HG03565 (cell line): ENCODE measurements at regions not wholly inside any gene's neighbourhood (a gene's known extent, or its start where the extent isn't known, plus 50 kb on each side); places are given as distances from the start of the nearest gene placed in this dataset.

Experiments
- ATAC-seq: cut with Tn5 transposase; IDR thresholded peaks from one replicate; pipeline ENCODE4 v1.9.1; 2021; ENCODE audit warnings: mild to moderate bottlenecking, moderate library complexity; ENCODE audit not compliant: unreplicated experiment

GRCh38 chr13:104365430-104365829 is 1299.2 kb upstream of the SLC10A2 start:
- ATAC-seq = no peak

- ATAC-seq = no peak
Observed at GRCh38 chr13:104357672-104358354, 1291.6 kb upstream of the SLC10A2 start.

GRCh38 chr13:104357174-104357573 is 1291.0 kb upstream of the SLC10A2 start:
- ATAC-seq = no peak

GRCh38 chr13:104355041-104355670 is 1288.9 kb upstream of the SLC10A2 start:
- ATAC-seq = no peak

GRCh38 chr13:104327211-104327610 is 1261.0 kb upstream of the SLC10A2 start:
- no peak for ATAC-seq

GRCh38 chr13:104326523-104326922 is 1260.3 kb upstream of the SLC10A2 start:
- ATAC-seq = no peak

- no peak for ATAC-seq
Observed at GRCh38 chr13:104321756-104322155, 1255.5 kb upstream of the SLC10A2 start.

- no peak for ATAC-seq
Observed at GRCh38 chr13:104320446-104320845, 1254.2 kb upstream of the SLC10A2 start.

- no peak for ATAC-seq
Observed at GRCh38 chr13:104318121-104318520, 1251.9 kb upstream of the SLC10A2 start.

- ATAC-seq = no peak
Observed at GRCh38 chr13:104315606-104316005, 1249.4 kb upstream of the SLC10A2 start.

GRCh38 chr13:104314926-104315535 is 1248.8 kb upstream of the SLC10A2 start:
- no peak for ATAC-seq

- ATAC-seq = no peak
Observed at GRCh38 chr13:104314321-104314720, 1248.1 kb upstream of the SLC10A2 start.

GRCh38 chr13:104310861-104311260 is 1244.6 kb upstream of the SLC10A2 start:
- no peak for ATAC-seq

- no peak for ATAC-seq
Observed at GRCh38 chr13:104309431-104309830, 1243.2 kb upstream of the SLC10A2 start.

- no peak for ATAC-seq
Observed at GRCh38 chr13:104301171-104301975, 1235.2 kb upstream of the SLC10A2 start.

GRCh38 chr13:104297075-104297474 is 1230.9 kb upstream of the SLC10A2 start:
- no peak for ATAC-seq

- ATAC-seq = no peak
Observed at GRCh38 chr13:104296286-104296685, 1230.1 kb upstream of the SLC10A2 start.

- ATAC-seq = no peak
Observed at GRCh38 chr13:104295537-104295936, 1229.3 kb upstream of the SLC10A2 start.

- no peak for ATAC-seq
Observed at GRCh38 chr13:104289400-104289799, 1223.2 kb upstream of the SLC10A2 start.

GRCh38 chr13:104288496-104288895 is 1222.3 kb upstream of the SLC10A2 start:
- ATAC-seq = no peak

- ATAC-seq = no peak
Observed at GRCh38 chr13:104286566-104287290, 1220.5 kb upstream of the SLC10A2 start.
